Smooth muscle cell (in vitro differentiated cells): ENCODE measurements at regions not wholly inside any gene's neighbourhood (a gene's known extent, or its start where the extent isn't known, plus 50 kb on each side); places are given as distances from the start of the nearest gene placed in this dataset.

Experiments used
- DNase-seq: peaks from one replicate; lab custom pipeline; 2025; ENCODE audit not compliant: unreplicated experiment; lab: John Stamatoyannopoulos, UW
- H2AFZ ChIP-seq: fragments of 200-600 bp; sonication (generic); 2 replicates; pipeline ENCODE4 v1.6.0; 2016; ENCODE audit warnings: antibody characterized with exemption, low read depth, mild to moderate bottlenecking
- H3F3A ChIP-seq: fragments of 200-600 bp; sonication (generic); 2 replicates; pipeline ENCODE4 v1.6.0; 2017; ENCODE audit warnings: antibody characterized with exemption, low read depth
- H3K27ac ChIP-seq: fragments of 200-600 bp; sonication (generic); 2 replicates; pipeline ENCODE4 v1.5.1; 2016; ENCODE audit warnings: low read depth, mild to moderate bottlenecking
- H3K27me3 ChIP-seq: fragments of 200-600 bp; sonication (generic); 2 replicates; pipeline ENCODE4 v1.6.1; 2016; ENCODE audit warnings: low read depth, mild to moderate bottlenecking
- H3K36me3 ChIP-seq: fragments of 200-600 bp; sonication (generic); 2 replicates; pipeline ENCODE4 v1.5.1; 2016; ENCODE audit warnings: low read depth
- H3K4me1 ChIP-seq: fragments of 200-600 bp; sonication (generic); 2 replicates; pipeline ENCODE4 v1.5.1; 2016; ENCODE audit warnings: low read depth
- H3K4me2 ChIP-seq: fragments of 200-600 bp; sonication (generic); 2 replicates; pipeline ENCODE4 v1.6.0; 2016; ENCODE audit warnings: mild to moderate bottlenecking
- H3K4me3 ChIP-seq: fragments of 200-600 bp; sonication (generic); 2 replicates; pipeline ENCODE4 v1.5.1; 2016; ENCODE audit warnings: mild to moderate bottlenecking
- H3K79me2 ChIP-seq: fragments of 200-600 bp; sonication (generic); 2 replicates; pipeline ENCODE4 v1.6.0; 2016; ENCODE audit warnings: low read depth, mild to moderate bottlenecking
- H3K9ac ChIP-seq: fragments of 200-600 bp; sonication (generic); 2 replicates; pipeline ENCODE4 v1.6.0; 2016; ENCODE audit warnings: low read depth
- H3K9me3 ChIP-seq: fragments of 200-600 bp; sonication (generic); replicated peaks from 2 replicates; pipeline ENCODE4 v1.5.1; 2016; ENCODE audit warnings: low read depth
- H4K20me1 ChIP-seq: fragments of 200-600 bp; sonication (generic); 2 replicates; pipeline ENCODE4 v1.6.0; 2016; ENCODE audit warnings: low read depth
- WGBS: methylation state at CpG from one replicate; pipeline ENCODE4 v1.1.7; 2016; ENCODE audit warnings: low lambda C conversion rate; 5-methylcytosine and 5-hydroxymethylcytosine counted together
- TF ChIP-seq, protein P1 (sequence below): fragments of 200-600 bp; sonication (generic); IDR thresholded peaks from 2 replicates; pipeline ENCODE4 v1.5.1; 2017; ENCODE audit warnings: borderline replicate concordance, mild to moderate bottlenecking, antibody characterized with exemption; ENCODE audit not compliant: insufficient read depth, poor library complexity, severe bottlenecking

GRCh38 chrX:140163371-140164159 lies 198.2 kb upstream of the CXorf66 start:
- Histone ChIP-seq H3F3A (no peaks in the 10 kb centered on the region), H4K20me1 (no peaks in the 10 kb centered on the region), H3K27ac (no peak overlapping the region), H3K4me3 (no peak overlapping the region), H3K27me3 (no peaks in the 10 kb centered on the region), H3K4me2 (no peak overlapping the region), H3K4me1 (no peaks in the 10 kb centered on the region), H3K9me3 (peaks cover 4% of the 10 kb centered on the region), H3K9ac (no peak overlapping the region), H2AFZ (no peak overlapping the region), H3K79me2 (no peaks in the 10 kb centered on the region), H3K36me3 (no peaks in the 10 kb centered on the region)
- no peak for DNase-seq
- 83% methylated on average over 3 of the region's 3 CpGs for WGBS
- TF ChIP-seq, protein P1, sequence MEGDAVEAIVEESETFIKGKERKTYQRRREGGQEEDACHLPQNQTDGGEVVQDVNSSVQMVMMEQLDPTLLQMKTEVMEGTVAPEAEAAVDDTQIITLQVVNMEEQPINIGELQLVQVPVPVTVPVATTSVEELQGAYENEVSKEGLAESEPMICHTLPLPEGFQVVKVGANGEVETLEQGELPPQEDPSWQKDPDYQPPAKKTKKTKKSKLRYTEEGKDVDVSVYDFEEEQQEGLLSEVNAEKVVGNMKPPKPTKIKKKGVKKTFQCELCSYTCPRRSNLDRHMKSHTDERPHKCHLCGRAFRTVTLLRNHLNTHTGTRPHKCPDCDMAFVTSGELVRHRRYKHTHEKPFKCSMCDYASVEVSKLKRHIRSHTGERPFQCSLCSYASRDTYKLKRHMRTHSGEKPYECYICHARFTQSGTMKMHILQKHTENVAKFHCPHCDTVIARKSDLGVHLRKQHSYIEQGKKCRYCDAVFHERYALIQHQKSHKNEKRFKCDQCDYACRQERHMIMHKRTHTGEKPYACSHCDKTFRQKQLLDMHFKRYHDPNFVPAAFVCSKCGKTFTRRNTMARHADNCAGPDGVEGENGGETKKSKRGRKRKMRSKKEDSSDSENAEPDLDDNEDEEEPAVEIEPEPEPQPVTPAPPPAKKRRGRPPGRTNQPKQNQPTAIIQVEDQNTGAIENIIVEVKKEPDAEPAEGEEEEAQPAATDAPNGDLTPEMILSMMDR: no peak

DNA sequence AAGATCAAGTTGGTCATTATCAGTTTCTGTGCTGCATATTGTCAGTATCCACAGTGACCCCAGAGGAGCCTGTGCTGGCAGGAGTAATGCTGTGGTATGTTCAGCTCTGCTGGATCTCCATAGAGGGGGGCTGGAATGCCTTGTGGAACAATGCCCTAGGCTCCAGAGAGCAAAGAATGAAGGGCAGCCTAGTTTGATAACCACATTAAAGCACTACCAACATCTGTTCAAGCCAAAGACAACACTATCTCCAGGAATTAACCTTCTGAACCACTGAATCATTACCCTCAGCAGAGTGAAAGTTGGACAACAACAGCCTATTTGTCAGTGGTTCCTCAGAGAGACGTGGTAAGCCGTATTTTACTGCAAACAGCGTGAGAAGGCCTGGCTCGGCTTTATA lies 192.3 kb upstream of the CXorf66 start:
- H3K4me3 ChIP-seq: no peak overlapping the region
- H3K4me1 ChIP-seq: no peaks in the 10 kb centered on the region
- WGBS: 32% methylated on average over 4 of the region's 4 CpGs
- H2AFZ ChIP-seq: no peak overlapping the region
- H4K20me1 ChIP-seq: no peaks in the 10 kb centered on the region
- TF ChIP-seq, protein P1: no peak
- H3F3A ChIP-seq: no peaks in the 10 kb centered on the region
- H3K27ac ChIP-seq: no peak overlapping the region
- peaks cover 4% of the 10 kb centered on the region for H3K9me3 ChIP-seq
- H3K9ac ChIP-seq: no peak overlapping the region
- no peaks in the 10 kb centered on the region for H3K79me2 ChIP-seq
- H3K4me2 ChIP-seq: no peak overlapping the region
- H3K27me3 ChIP-seq: no peaks in the 10 kb centered on the region
- no peak for DNase-seq
- H3K36me3 ChIP-seq: no peaks in the 10 kb centered on the region

- Histone ChIP-seq H3K4me1 (no peaks in the 10 kb centered on the region), H3K36me3 (no peaks in the 10 kb centered on the region), H2AFZ (no peak overlapping the region), H3F3A (no peaks in the 10 kb centered on the region), H3K27ac (no peak overlapping the region), H4K20me1 (no peaks in the 10 kb centered on the region), H3K4me3 (no peak overlapping the region), H3K79me2 (no peaks in the 10 kb centered on the region), H3K27me3 (no peaks in the 10 kb centered on the region), H3K9me3 (peaks cover 4% of the 10 kb centered on the region), H3K9ac (no peak overlapping the region), H3K4me2 (no peak overlapping the region)
- 65% methylated on average over 2 of the region's 2 CpGs for WGBS
- TF ChIP-seq, protein P1: no peak
- no peak for DNase-seq
Measured at GRCh38 chrX:140157143-140157542, 191.8 kb upstream of the CXorf66 start.

- H3K36me3 ChIP-seq: no peaks in the 10 kb centered on the region
- no peak overlapping the region for H2AFZ ChIP-seq
- no peaks in the 10 kb centered on the region for H3K79me2 ChIP-seq
- 73% methylated on average over 4 of the region's 4 CpGs for WGBS
- H3K4me1 ChIP-seq: no peaks in the 10 kb centered on the region
- TF ChIP-seq, protein P1: no peak
- H3K9me3 ChIP-seq: no peaks in the 10 kb centered on the region
- H3K27me3 ChIP-seq: no peaks in the 10 kb centered on the region
- H3K27ac ChIP-seq: no peak overlapping the region
- no peaks in the 10 kb centered on the region for H4K20me1 ChIP-seq
- H3K4me2 ChIP-seq: no peak overlapping the region
- no peaks in the 10 kb centered on the region for H3F3A ChIP-seq
- H3K9ac ChIP-seq: no peak overlapping the region
- H3K4me3 ChIP-seq: no peak overlapping the region
- DNase-seq: no peak
Measured at GRCh38 chrX:140151316-140151715, 186.0 kb upstream of the CXorf66 start.
